DMS153 treated with DMSO at 0.1 percent for 48 hours (cell line): ENCODE measurements at regions not wholly inside any gene's neighbourhood (a gene's known extent, or its start where the extent isn't known, plus 50 kb on each side); places are given as distances from the start of the nearest gene placed in this dataset.

Experiments
- DNase-seq: peaks from one replicate; lab custom pipeline; 2025; ENCODE audit not compliant: unreplicated experiment; lab: John Stamatoyannopoulos, UW

GRCh38 chr2:120809151-120809550 lies 73.5 kb downstream of the GLI2 start:
- no peak for DNase-seq

GRCh38 chr2:120809609-120810440 lies 74.2 kb downstream of the GLI2 start:
- DNase-seq = no peak

GRCh38 chr2:120810639-120811038 lies 75.0 kb downstream of the GLI2 start:
- no peak for DNase-seq

- DNase-seq = no peak
Measured at GRCh38 chr2:120812866-120813265, 77.2 kb downstream of the GLI2 start.

- no peak for DNase-seq
Measured at GRCh38 chr2:120814352-120814751, 78.7 kb downstream of the GLI2 start.

GRCh38 chr2:120815292-120815691 lies 79.6 kb downstream of the GLI2 start:
- DNase-seq = no peak

- no peak for DNase-seq
Measured at GRCh38 chr2:120817136-120817955, 81.7 kb downstream of the GLI2 start.

- no peak for DNase-seq
Measured at GRCh38 chr2:120817956-120818325, 82.3 kb downstream of the GLI2 start.

- DNase-seq = no peak
Measured at GRCh38 chr2:120818441-120818920, 82.8 kb downstream of the GLI2 start.

- DNase-seq = no peak
Measured at GRCh38 chr2:120819720-120820210, 84.1 kb downstream of the GLI2 start.

GRCh38 chr2:120820263-120820952 lies 84.7 kb downstream of the GLI2 start:
- DNase-seq = no peak

GRCh38 chr2:120820953-120821279 lies 85.2 kb downstream of the GLI2 start:
- no peak for DNase-seq

GRCh38 chr2:120821446-120822160 lies 85.9 kb downstream of the GLI2 start:
- no peak for DNase-seq

GRCh38 chr2:120822933-120823332 lies 87.3 kb downstream of the GLI2 start:
- DNase-seq = no peak

- no peak for DNase-seq
Measured at GRCh38 chr2:120823551-120823950, 87.9 kb downstream of the GLI2 start.

- no peak for DNase-seq
Measured at GRCh38 chr2:120824246-120824645, 88.6 kb downstream of the GLI2 start.

GRCh38 chr2:120825370-120826259 lies 89.9 kb downstream of the GLI2 start:
- DNase-seq = no peak

- no peak for DNase-seq
Measured at GRCh38 chr2:120826260-120826648, 90.6 kb downstream of the GLI2 start.

- no peak for DNase-seq
Measured at GRCh38 chr2:120826716-120827410, 91.2 kb downstream of the GLI2 start.
